ENCODE measurements at regions not wholly inside any gene's neighbourhood (a gene's known extent, or its start where the extent isn't known, plus 50 kb on each side); places are given as distances from the start of the nearest gene placed in this dataset.
"Not testable (repeated sequence)": the region's sequence is repeated elsewhere in the genome, so short reads cannot be mapped to it uniquely, and the experiment has no call there.

GRCh38 chr9:75289332-75289731 lies 201.0 kb downstream of the OSTF1 start:
- no peak for DNase-seq

- no peak for DNase-seq
Observed at GRCh38 chr9:75299324-75299723, 211.0 kb downstream of the OSTF1 start.

- DNase-seq = peak in 1 of 2 experiments; percentile 1
Observed at GRCh38 chr9:75333624-75334023, 245.3 kb downstream of the OSTF1 start.

- DNase-seq = no peak
Observed at GRCh38 chr9:75358846-75359245, 270.5 kb downstream of the OSTF1 start.

GRCh38 chr9:75359638-75360037 lies 271.3 kb downstream of the OSTF1 start:
- DNase-seq = no peak

GRCh38 chr9:75360252-75360651 lies 271.9 kb downstream of the OSTF1 start:
- no peak for DNase-seq

GRCh38 chr9:75362446-75362845 lies 274.1 kb downstream of the OSTF1 start:
- not testable (repeated sequence) for DNase-seq

- DNase-seq = no peak
Observed at GRCh38 chr9:75365196-75365595, 276.9 kb downstream of the OSTF1 start.

GRCh38 chr9:75369989-75370388 lies 281.7 kb downstream of the OSTF1 start:
- DNase-seq = no peak

- no peak for DNase-seq
Observed at GRCh38 chr9:75372499-75373268, 284.4 kb downstream of the OSTF1 start.

- DNase-seq = no peak
Observed at GRCh38 chr9:75376680-75377254, 288.5 kb downstream of the OSTF1 start.

GRCh38 chr9:75378036-75378435 lies 289.7 kb downstream of the OSTF1 start:
- DNase-seq = no peak

GRCh38 chr9:75378926-75379325 lies 290.6 kb downstream of the OSTF1 start:
- no peak for DNase-seq

GRCh38 chr9:75382126-75382525 lies 293.8 kb downstream of the OSTF1 start:
- DNase-seq = no peak

GRCh38 chr9:75383420-75384034 lies 295.2 kb downstream of the OSTF1 start:
- not testable (repeated sequence) for DNase-seq

- no peak for DNase-seq
Observed at GRCh38 chr9:75385236-75385635, 296.9 kb downstream of the OSTF1 start.

GRCh38 chr9:75389101-75389500 lies 300.8 kb downstream of the OSTF1 start:
- DNase-seq = no peak

GRCh38 chr9:75390951-75391350 lies 302.6 kb downstream of the OSTF1 start:
- DNase-seq = no peak

GRCh38 chr9:75391497-75391896 lies 303.2 kb downstream of the OSTF1 start:
- no peak for DNase-seq

- DNase-seq = no peak
Observed at GRCh38 chr9:75395336-75395735, 307.0 kb downstream of the OSTF1 start.

- no peak for DNase-seq
Observed at GRCh38 chr9:75397836-75398235, 309.5 kb downstream of the OSTF1 start.

GRCh38 chr9:75408391-75408790 lies 320.1 kb downstream of the OSTF1 start:
- DNase-seq = no peak

- DNase-seq = no peak
Observed at GRCh38 chr9:75410405-75410804, 322.1 kb downstream of the OSTF1 start.
